ENCODE measurements at regions not wholly inside any gene's neighbourhood (a gene's known extent, or its start where the extent isn't known, plus 50 kb on each side); places are given as distances from the start of the nearest gene placed in this dataset.

DNA sequence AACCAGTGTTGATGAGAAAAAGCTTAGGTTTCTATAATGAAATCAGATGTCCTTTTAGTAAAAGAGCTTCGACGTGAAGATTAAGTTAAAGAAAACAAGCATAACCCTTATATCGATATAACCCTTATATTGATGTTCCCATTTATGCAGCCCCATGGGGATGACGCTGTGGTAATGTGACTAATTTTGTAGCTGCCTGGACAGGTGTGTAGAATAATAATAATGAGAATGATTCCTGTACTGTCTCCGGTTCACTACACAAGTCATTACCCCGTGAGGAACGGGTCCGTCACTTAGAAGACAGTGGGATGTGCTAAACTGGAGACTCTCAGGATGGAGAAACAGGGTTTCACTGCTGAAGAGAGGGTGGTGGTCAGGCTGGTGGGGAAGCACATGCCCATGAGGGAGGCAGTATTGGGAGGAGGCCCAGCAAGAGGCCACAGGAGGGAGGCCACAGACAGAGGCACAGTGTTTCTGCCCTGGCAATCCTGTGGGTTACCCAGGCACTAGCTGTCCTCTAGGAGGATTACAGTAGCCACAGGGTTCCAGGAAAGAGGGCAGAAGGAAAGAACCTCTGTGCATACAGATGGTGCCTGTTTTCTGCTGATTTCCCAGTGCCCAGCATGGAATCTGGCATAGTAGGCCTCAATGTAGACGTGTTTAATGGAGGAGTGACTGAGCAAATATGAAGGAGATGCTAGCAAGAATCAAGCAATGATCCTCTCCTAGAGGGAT is 191.1 kb upstream of the TSC22D2 start (continued):
- TF ChIP-seq RBBP5 (IDR thresholded peaks at IDR 0.05; ENCODE audit: borderline replicate concordance, low read depth, low read length), result no peak
